OCI-LY7 (cell line): ENCODE measurements at regions not wholly inside any gene's neighbourhood (a gene's known extent, or its start where the extent isn't known, plus 50 kb on each side); places are given as distances from the start of the nearest gene placed in this dataset.

Experiments used
- BruUV-seq: library from RNA; stranded (reverse); fragments of 400-500 nt; replicated peaks from 2 replicates; lab custom pipeline; 2021; lab: Mats Ljungman, UMichigan
- CTCF ChIA-PET: fragments of 300-600 bp; sonication (Branson Sonifier 250); formaldehyde crosslinking; loops from one replicate; lab custom pipeline; 2022; ENCODE audit warnings: antibody characterized with exemption; ENCODE audit not compliant: unreplicated experiment; lab: Charles Lee
- POLR2A ChIA-PET: fragments of 300-600 bp; sonication (Branson Sonifier 250); formaldehyde crosslinking; loops from one replicate; lab custom pipeline; 2022; ENCODE audit warnings: antibody characterized with exemption; lab: Charles Lee
- DNase-seq: peaks from one replicate; pipeline ENCODE4 v3.0.0-alpha.2; 2015; ENCODE audit warnings: low spot score
- H2AFZ ChIP-seq: fragments of 200-600 bp; sonication (generic), shearing (Covaris generic); 2 replicates; pipeline ENCODE4 v1.6.1; 2014; ENCODE audit warnings: mild to moderate bottlenecking, antibody characterized with exemption, low read length, moderate library complexity
- H3K27ac ChIP-seq: fragments of 200-600 bp; sonication (generic); 2 replicates; pipeline ENCODE4 v1.5.1; 2014; ENCODE audit warnings: mixed run types, low read depth, mild to moderate bottlenecking, moderate library complexity, low read length, inconsistent platforms; ENCODE audit not compliant: poor library complexity, severe bottlenecking
- H3K36me3 ChIP-seq: fragments of 200-600 bp; sonication (generic); 2 replicates; pipeline ENCODE4 v1.6.1; 2014; ENCODE audit warnings: mild to moderate bottlenecking, antibody characterized with exemption, low read length, moderate library complexity, mixed read lengths; ENCODE audit not compliant: insufficient read depth
- H3K4me1 ChIP-seq: fragments of 200-600 bp; sonication (generic); 2 replicates; pipeline ENCODE4 v1.5.1; 2014; ENCODE audit warnings: mild to moderate bottlenecking, low read length; ENCODE audit not compliant: insufficient read depth, poor library complexity, severe bottlenecking
- H3K4me2 ChIP-seq: fragments of 200-600 bp; sonication (generic); 2 replicates; pipeline ENCODE4 v1.6.1; 2014; ENCODE audit warnings: mild to moderate bottlenecking, low read length
- H3K4me3 ChIP-seq: fragments of 200-600 bp; sonication (generic); 2 replicates; pipeline ENCODE4 v1.5.1; 2014; ENCODE audit warnings: mild to moderate bottlenecking, low read depth, low read length; ENCODE audit not compliant: poor library complexity, severe bottlenecking
- H3K79me2 ChIP-seq: fragments of 200-600 bp; sonication (generic); 2 replicates; pipeline ENCODE4 v1.6.1; 2016; ENCODE audit warnings: low read depth, mild to moderate bottlenecking, low read length, moderate library complexity, mixed read lengths; ENCODE audit not compliant: insufficient read depth
- H3K9me2 ChIP-seq: fragments of 200-600 bp; sonication (generic); 2 replicates; pipeline ENCODE4 v1.6.1; 2016; ENCODE audit warnings: mild to moderate bottlenecking, low read length, mixed read lengths; ENCODE audit not compliant: insufficient read depth
- H3K9me3 ChIP-seq: fragments of 200-600 bp; sonication (generic); 2 replicates; pipeline ENCODE4 v1.6.1; 2014; ENCODE audit warnings: mild to moderate bottlenecking, mixed run types, low read length, mixed read lengths
- H4K20me1 ChIP-seq: fragments of 200-600 bp; sonication (generic); 2 replicates; pipeline ENCODE4 v1.6.1; 2014; ENCODE audit warnings: mild to moderate bottlenecking, antibody characterized with exemption, low read length, moderate library complexity, mixed read lengths; ENCODE audit not compliant: insufficient read depth
- EZH2phosphoT487 ChIP-seq: fragments of 200-600 bp; sonication (generic); IDR thresholded peaks from 2 replicates; pipeline ENCODE4 v1.6.1; 2018; ENCODE audit warnings: low read depth, borderline replicate concordance, mild to moderate bottlenecking, mixed run types, antibody characterized with exemption, low read length, moderate library complexity, mixed read lengths
- intact Hi-C: fragments of 100-400 bp; cut with micrococcal nuclease; formaldehyde crosslinking; loops from one replicate; pipeline ENCODE4 v1.10.0; 2022; ENCODE audit not compliant: unreplicated experiment
- TF ChIP-seq, protein P1 (sequence below): fragments of 200-600 bp; sonication (generic); conservative IDR thresholded peaks from 2 replicates; pipeline ENCODE4 v1.5.1; 2014; ENCODE audit warnings: mild to moderate bottlenecking, antibody characterized with exemption, low read length, moderate library complexity, mixed read lengths

- BruUV-seq = no TSS peak
- Histone ChIP-seq H3K36me3 (no peaks in the 10 kb centered on the region), H2AFZ (no peak overlapping the region), H4K20me1 (no peaks in the 10 kb centered on the region), H3K9me2 (no peaks in the 10 kb centered on the region), H3K4me2 (no peak overlapping the region), H3K4me1 (no peaks in the 10 kb centered on the region), H3K9me3 (no peaks in the 10 kb centered on the region), H3K4me3 (no peak overlapping the region), H3K79me2 (no peaks in the 10 kb centered on the region), H3K27ac (no peak overlapping the region)
- CTCF ChIA-PET = no interaction called here
- intact Hi-C loops = no loop called here
- POLR2A ChIA-PET = interaction anchor here (0.5 kb wide), 1 partner anchor 1356 kb away, joined by 3 read pairs; no protein-coding TSS in a partner anchor
- no peak for DNase-seq
- TF ChIP-seq, protein P1, sequence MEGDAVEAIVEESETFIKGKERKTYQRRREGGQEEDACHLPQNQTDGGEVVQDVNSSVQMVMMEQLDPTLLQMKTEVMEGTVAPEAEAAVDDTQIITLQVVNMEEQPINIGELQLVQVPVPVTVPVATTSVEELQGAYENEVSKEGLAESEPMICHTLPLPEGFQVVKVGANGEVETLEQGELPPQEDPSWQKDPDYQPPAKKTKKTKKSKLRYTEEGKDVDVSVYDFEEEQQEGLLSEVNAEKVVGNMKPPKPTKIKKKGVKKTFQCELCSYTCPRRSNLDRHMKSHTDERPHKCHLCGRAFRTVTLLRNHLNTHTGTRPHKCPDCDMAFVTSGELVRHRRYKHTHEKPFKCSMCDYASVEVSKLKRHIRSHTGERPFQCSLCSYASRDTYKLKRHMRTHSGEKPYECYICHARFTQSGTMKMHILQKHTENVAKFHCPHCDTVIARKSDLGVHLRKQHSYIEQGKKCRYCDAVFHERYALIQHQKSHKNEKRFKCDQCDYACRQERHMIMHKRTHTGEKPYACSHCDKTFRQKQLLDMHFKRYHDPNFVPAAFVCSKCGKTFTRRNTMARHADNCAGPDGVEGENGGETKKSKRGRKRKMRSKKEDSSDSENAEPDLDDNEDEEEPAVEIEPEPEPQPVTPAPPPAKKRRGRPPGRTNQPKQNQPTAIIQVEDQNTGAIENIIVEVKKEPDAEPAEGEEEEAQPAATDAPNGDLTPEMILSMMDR = no peak
- TF ChIP-seq EZH2phosphoT487 = no peak
Observed at GRCh38 chr3:923161-923910, 169.5 kb upstream of the CNTN6 start.

- no peaks in the 10 kb centered on the region for H3K9me3 ChIP-seq
- H3K27ac ChIP-seq = no peak overlapping the region
- POLR2A ChIA-PET = interaction anchor here (0.6 kb wide), 1 partner anchor 1085 kb away, joined by 3 read pairs; no protein-coding TSS in a partner anchor
- H3K9me2 ChIP-seq = no peaks in the 10 kb centered on the region
- no peaks in the 10 kb centered on the region for H4K20me1 ChIP-seq
- no peak overlapping the region for H3K4me3 ChIP-seq
- CTCF ChIA-PET = no interaction called here
- TF ChIP-seq, protein P1 = no peak
- TF ChIP-seq EZH2phosphoT487 = no peak
- H3K4me2 ChIP-seq = no peak overlapping the region
- H3K79me2 ChIP-seq = no peaks in the 10 kb centered on the region
- intact Hi-C loops = no loop called here
- DNase-seq = no peak
- H3K36me3 ChIP-seq = no peaks in the 10 kb centered on the region
- H2AFZ ChIP-seq = no peak overlapping the region
- no TSS peak for BruUV-seq
- H3K4me1 ChIP-seq = no peaks in the 10 kb centered on the region
Observed at GRCh38 chr3:930866-931265, 162.0 kb upstream of the CNTN6 start.

DNA sequence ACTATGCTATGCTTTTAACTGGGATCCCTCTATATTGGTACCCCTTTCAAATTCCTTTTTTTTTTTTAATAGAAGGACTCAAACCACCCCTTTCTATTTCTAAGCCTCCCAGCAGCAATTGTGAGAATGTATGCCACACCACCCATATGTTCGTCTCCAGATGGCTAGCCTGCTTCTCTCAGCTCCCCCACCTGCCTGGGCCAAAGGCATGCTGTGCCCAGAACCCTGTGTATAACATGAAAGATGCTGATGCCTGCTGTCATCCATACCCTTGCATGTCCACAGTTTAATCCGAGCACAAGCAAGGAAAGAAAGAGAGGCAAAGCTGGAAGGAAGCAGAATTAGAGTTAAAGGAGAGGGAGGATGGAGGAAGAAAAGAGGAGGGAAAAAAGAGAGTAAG is 159.5 kb upstream of the CNTN6 start:
- DNase-seq = no peak
- H3K9me2 ChIP-seq = no peaks in the 10 kb centered on the region
- no peak overlapping the region for H3K4me2 ChIP-seq
- no peak overlapping the region for H3K4me3 ChIP-seq
- ChIA-PET POLR2A (interaction anchor here (0.6 kb wide), 1 partner anchor 179 kb away, joined by 6 read pairs; no protein-coding TSS in a partner anchor), CTCF (no interaction called here)
- H3K27ac ChIP-seq = no peak overlapping the region
- H3K79me2 ChIP-seq = no peaks in the 10 kb centered on the region
- H4K20me1 ChIP-seq = no peaks in the 10 kb centered on the region
- no peak overlapping the region for H2AFZ ChIP-seq
- H3K36me3 ChIP-seq = no peaks in the 10 kb centered on the region
- intact Hi-C loops = no loop called here
- TF ChIP-seq EZH2phosphoT487 = no peak
- TF ChIP-seq, protein P1 = no peak
- no TSS peak for BruUV-seq
- H3K4me1 ChIP-seq = no peaks in the 10 kb centered on the region
- H3K9me3 ChIP-seq = no peaks in the 10 kb centered on the region
